ENCODE measurements at regions not wholly inside any gene's neighbourhood (a gene's known extent, or its start where the extent isn't known, plus 50 kb on each side); places are given as distances from the start of the nearest gene placed in this dataset.

DNA sequence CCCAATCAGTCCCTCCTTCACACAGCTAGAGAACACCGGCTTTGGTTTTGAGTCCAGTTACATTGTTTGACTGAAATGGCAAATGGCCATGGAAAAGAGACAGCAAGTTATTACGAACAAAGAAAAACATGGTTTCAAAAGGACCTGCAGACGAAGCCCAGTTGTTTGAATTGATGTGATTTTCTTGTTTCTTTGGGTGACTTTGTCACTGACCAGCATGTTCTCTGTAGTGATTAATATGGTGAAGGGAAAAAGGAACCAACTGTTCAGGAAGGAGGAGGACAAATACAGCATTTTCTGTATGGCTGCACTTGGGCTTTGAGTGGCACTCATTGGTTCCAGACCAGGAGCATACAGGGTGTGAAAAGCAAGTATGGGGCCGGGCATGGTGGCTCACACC lies 217.4 kb upstream of the TPM1 start:
- H3K79me1 ChIP-seq (ENCODE audit: low read depth, low read length) = no peaks in the 10 kb centered on the region
- H3K4me2 ChIP-seq (ENCODE audit: insufficient read depth, low read length, poor library complexity, severe bottlenecking) = no peak overlapping the region
- no peaks in the 10 kb centered on the region for H3K27me3 ChIP-seq (ENCODE audit: control insufficient read depth in 3 of 3, insufficient read depth in 3 of 3, low read depth in 1 of 3, low read length in 3 of 3)
- H3K23ac ChIP-seq (ENCODE audit: low read depth, low read length, poor library complexity) = no peak overlapping the region
- no peak overlapping the region for H4K91ac ChIP-seq (ENCODE audit: low read depth, low read length, poor library complexity)
- H3K36me3 ChIP-seq (replicated peaks in 1 of 2; ENCODE audit: control insufficient read depth in 2 of 2, insufficient read depth in 2 of 2, low read length in 2 of 2) = no peaks in the 10 kb centered on the region
- no peak overlapping the region for H3K27ac ChIP-seq (replicated peaks; ENCODE audit: low read length)
- H3K4me3 ChIP-seq (ENCODE audit: low read length in 2 of 2) = no peak overlapping the region
- H2BK12ac ChIP-seq (ENCODE audit: low read length) = no peak overlapping the region
- no peak overlapping the region for H3K14ac ChIP-seq (ENCODE audit: low read length)
- H3K18ac ChIP-seq (ENCODE audit: low read length) = no peak overlapping the region
- no peak overlapping the region for H3K4ac ChIP-seq (ENCODE audit: low read length)
- DNase-seq (ENCODE audit: low spot score) = no peak
- no peak overlapping the region for H2BK120ac ChIP-seq (ENCODE audit: low read depth, low read length)
- no peak overlapping the region for H3K9ac ChIP-seq (ENCODE audit: low read depth, low read length, poor library complexity)
- H2AFZ ChIP-seq (ENCODE audit: low read length) = no peak overlapping the region
- H2BK15ac ChIP-seq (ENCODE audit: low read length) = no peak overlapping the region
- H2BK5ac ChIP-seq (ENCODE audit: low read length) = no peak overlapping the region
- no CpG with 5 or more reads among the region's 4 CpGs for WGBS, 2 donors (ENCODE audit: extremely low coverage in 2 of 2, insufficient read length in 2 of 2, insufficient replicate concordance in 1 of 2)
- H3K9me3 ChIP-seq (replicated peaks in 1 of 2; ENCODE audit: control insufficient read depth in 2 of 2, insufficient read depth in 1 of 2, low read depth in 1 of 2, low read length in 2 of 2) = no peaks in the 10 kb centered on the region
- no peak overlapping the region for H4K8ac ChIP-seq (ENCODE audit: low read depth, low read length)
- H2AK5ac ChIP-seq (ENCODE audit: low read depth, low read length) = no peak overlapping the region
- peaks cover 0 to 7% of the 10 kb centered on the region in 2 donors for H3K4me1 ChIP-seq (ENCODE audit: control insufficient read depth in 2 of 2, insufficient read depth in 1 of 2, low read depth in 1 of 2, low read length in 2 of 2)

DNA sequence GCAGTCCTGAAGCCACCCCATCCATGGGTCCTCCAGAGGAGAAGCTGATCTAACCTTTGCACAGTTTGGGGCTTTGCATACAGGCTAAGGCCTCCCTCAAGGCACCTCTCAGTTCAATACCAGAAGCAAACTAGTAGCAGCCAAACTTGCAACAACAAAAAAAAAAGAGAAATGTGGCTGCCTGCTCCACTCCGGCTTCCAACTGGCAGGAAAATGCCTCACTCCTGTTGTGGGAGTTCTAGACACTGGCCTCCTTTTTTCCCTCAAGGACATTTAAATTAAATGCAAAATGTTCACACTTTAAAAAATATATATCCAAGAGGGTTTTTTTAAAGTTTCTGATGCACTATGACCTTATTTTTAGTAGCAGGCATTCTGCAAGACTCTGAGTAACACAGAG lies 216.0 kb upstream of the TPM1 start:
- Histone ChIP-seq H2BK12ac (ENCODE audit: low read length) (no peak overlapping the region), H3K27ac (replicated peaks; ENCODE audit: low read length) (no peak overlapping the region), H3K36me3 (replicated peaks in 1 of 2; ENCODE audit: control insufficient read depth in 2 of 2, insufficient read depth in 2 of 2, low read length in 2 of 2) (no peaks in the 10 kb centered on the region), H2BK15ac (ENCODE audit: low read length) (no peak overlapping the region), H3K14ac (ENCODE audit: low read length) (no peak overlapping the region), H2AFZ (ENCODE audit: low read length) (no peak overlapping the region), H4K91ac (ENCODE audit: low read depth, low read length, poor library complexity) (no peak overlapping the region), H3K9ac (ENCODE audit: low read depth, low read length, poor library complexity) (no peak overlapping the region), H2AK5ac (ENCODE audit: low read depth, low read length) (no peak overlapping the region), H3K27me3 (ENCODE audit: control insufficient read depth in 3 of 3, insufficient read depth in 3 of 3, low read depth in 1 of 3, low read length in 3 of 3) (no peaks in the 10 kb centered on the region), H3K79me1 (ENCODE audit: low read depth, low read length) (no peaks in the 10 kb centered on the region), H3K4me3 (ENCODE audit: low read length in 2 of 2) (no peak overlapping the region), H3K4ac (ENCODE audit: low read length) (no peak overlapping the region), H3K18ac (ENCODE audit: low read length) (no peak overlapping the region), H2BK5ac (ENCODE audit: low read length) (no peak overlapping the region), H3K23ac (ENCODE audit: low read depth, low read length, poor library complexity) (no peak overlapping the region), H3K4me1 (ENCODE audit: control insufficient read depth in 2 of 2, insufficient read depth in 1 of 2, low read depth in 1 of 2, low read length in 2 of 2) (peaks cover 0 to 3% of the 10 kb centered on the region in 2 donors), H4K8ac (ENCODE audit: low read depth, low read length) (no peak overlapping the region), H2BK120ac (ENCODE audit: low read depth, low read length) (no peak overlapping the region), H3K4me2 (ENCODE audit: insufficient read depth, low read length, poor library complexity, severe bottlenecking) (no peak overlapping the region), H3K9me3 (replicated peaks in 1 of 2; ENCODE audit: control insufficient read depth in 2 of 2, insufficient read depth in 1 of 2, low read depth in 1 of 2, low read length in 2 of 2) (no peaks in the 10 kb centered on the region)
- WGBS, 2 donors (ENCODE audit: extremely low coverage in 2 of 2, insufficient read length in 2 of 2, insufficient replicate concordance in 1 of 2) = no CpG with 5 or more reads among the region's 1 CpG
- DNase-seq (ENCODE audit: low spot score) = no peak

- no peak for DNase-seq (ENCODE audit: low spot score)
- no peak overlapping the region for H3K14ac ChIP-seq (ENCODE audit: low read length)
- H3K27ac ChIP-seq (replicated peaks; ENCODE audit: low read length) = no peak overlapping the region
- H3K18ac ChIP-seq (ENCODE audit: low read length) = no peak overlapping the region
- no peak overlapping the region for H2AFZ ChIP-seq (ENCODE audit: low read length)
- H3K27me3 ChIP-seq (ENCODE audit: control insufficient read depth in 3 of 3, insufficient read depth in 3 of 3, low read depth in 1 of 3, low read length in 3 of 3) = no peaks in the 10 kb centered on the region
- H2BK5ac ChIP-seq (ENCODE audit: low read length) = no peak overlapping the region
- no CpG with 5 or more reads among the region's 1 CpG for WGBS, 2 donors (ENCODE audit: extremely low coverage in 2 of 2, insufficient read length in 2 of 2, insufficient replicate concordance in 1 of 2)
- no peak overlapping the region for H4K91ac ChIP-seq (ENCODE audit: low read depth, low read length, poor library complexity)
- no peak overlapping the region for H3K4me3 ChIP-seq (ENCODE audit: low read length in 2 of 2)
- H3K36me3 ChIP-seq (replicated peaks in 1 of 2; ENCODE audit: control insufficient read depth in 2 of 2, insufficient read depth in 2 of 2, low read length in 2 of 2) = no peaks in the 10 kb centered on the region
- H2BK120ac ChIP-seq (ENCODE audit: low read depth, low read length) = no peak overlapping the region
- no peak overlapping the region for H4K8ac ChIP-seq (ENCODE audit: low read depth, low read length)
- H3K9ac ChIP-seq (ENCODE audit: low read depth, low read length, poor library complexity) = no peak overlapping the region
- H2BK12ac ChIP-seq (ENCODE audit: low read length) = no peak overlapping the region
- H3K4me1 ChIP-seq (ENCODE audit: control insufficient read depth in 2 of 2, insufficient read depth in 1 of 2, low read depth in 1 of 2, low read length in 2 of 2) = peaks cover 0 to 3% of the 10 kb centered on the region in 2 donors
- H3K4me2 ChIP-seq (ENCODE audit: insufficient read depth, low read length, poor library complexity, severe bottlenecking) = no peak overlapping the region
- no peak overlapping the region for H2AK5ac ChIP-seq (ENCODE audit: low read depth, low read length)
- H3K9me3 ChIP-seq (replicated peaks in 1 of 2; ENCODE audit: control insufficient read depth in 2 of 2, insufficient read depth in 1 of 2, low read depth in 1 of 2, low read length in 2 of 2) = no peaks in the 10 kb centered on the region
- H3K4ac ChIP-seq (ENCODE audit: low read length) = no peak overlapping the region
- no peak overlapping the region for H3K23ac ChIP-seq (ENCODE audit: low read depth, low read length, poor library complexity)
- no peak overlapping the region for H2BK15ac ChIP-seq (ENCODE audit: low read length)
- no peaks in the 10 kb centered on the region for H3K79me1 ChIP-seq (ENCODE audit: low read depth, low read length)
Observed at GRCh38 chr15:62828364-62828763, 214.2 kb upstream of the TPM1 start.

- H2BK120ac ChIP-seq (ENCODE audit: low read depth, low read length) = no peak overlapping the region
- no peak overlapping the region for H3K9ac ChIP-seq (ENCODE audit: low read depth, low read length, poor library complexity)
- no peak overlapping the region for H4K91ac ChIP-seq (ENCODE audit: low read depth, low read length, poor library complexity)
- H2AFZ ChIP-seq (ENCODE audit: low read length) = no peak overlapping the region
- no peak overlapping the region for H2BK5ac ChIP-seq (ENCODE audit: low read length)
- H4K8ac ChIP-seq (ENCODE audit: low read depth, low read length) = no peak overlapping the region
- no peak for DNase-seq (ENCODE audit: low spot score)
- no peak overlapping the region for H3K4me3 ChIP-seq (ENCODE audit: low read length in 2 of 2)
- H3K4ac ChIP-seq (ENCODE audit: low read length) = no peak overlapping the region
- H3K27ac ChIP-seq (replicated peaks; ENCODE audit: low read length) = no peak overlapping the region
- no peak overlapping the region for H2AK5ac ChIP-seq (ENCODE audit: low read depth, low read length)
- no peak overlapping the region for H3K14ac ChIP-seq (ENCODE audit: low read length)
- H3K9me3 ChIP-seq (replicated peaks in 1 of 2; ENCODE audit: control insufficient read depth in 2 of 2, insufficient read depth in 1 of 2, low read depth in 1 of 2, low read length in 2 of 2) = peaks cover 0 to 4% of the 10 kb centered on the region in 2 donors
- no peak overlapping the region for H2BK12ac ChIP-seq (ENCODE audit: low read length)
- no peak overlapping the region for H3K23ac ChIP-seq (ENCODE audit: low read depth, low read length, poor library complexity)
- H3K27me3 ChIP-seq (ENCODE audit: control insufficient read depth in 3 of 3, insufficient read depth in 3 of 3, low read depth in 1 of 3, low read length in 3 of 3) = no peaks in the 10 kb centered on the region
- H2BK15ac ChIP-seq (ENCODE audit: low read length) = no peak overlapping the region
- H3K4me2 ChIP-seq (ENCODE audit: insufficient read depth, low read length, poor library complexity, severe bottlenecking) = no peak overlapping the region
- no CpG with 5 or more reads among the region's 2 CpGs for WGBS, 2 donors (ENCODE audit: extremely low coverage in 2 of 2, insufficient read length in 2 of 2, insufficient replicate concordance in 1 of 2)
- no peaks in the 10 kb centered on the region for H3K79me1 ChIP-seq (ENCODE audit: low read depth, low read length)
- no peak overlapping the region for H3K18ac ChIP-seq (ENCODE audit: low read length)
- peaks cover 6 to 7% of the 10 kb centered on the region in 2 donors for H3K36me3 ChIP-seq (replicated peaks in 1 of 2; ENCODE audit: control insufficient read depth in 2 of 2, insufficient read depth in 2 of 2, low read length in 2 of 2)
- peaks cover 0 to 5% of the 10 kb centered on the region in 2 donors for H3K4me1 ChIP-seq (ENCODE audit: control insufficient read depth in 2 of 2, insufficient read depth in 1 of 2, low read depth in 1 of 2, low read length in 2 of 2)
Observed at GRCh38 chr15:62832231-62832630, 210.3 kb upstream of the TPM1 start.
